ENCODE measurements at regions not wholly inside any gene's neighbourhood (a gene's known extent, or its start where the extent isn't known, plus 50 kb on each side); places are given as distances from the start of the nearest gene placed in this dataset.
"Not testable (repeated sequence)": the region's sequence is repeated elsewhere in the genome, so short reads cannot be mapped to it uniquely, and the experiment has no call there.

DNA sequence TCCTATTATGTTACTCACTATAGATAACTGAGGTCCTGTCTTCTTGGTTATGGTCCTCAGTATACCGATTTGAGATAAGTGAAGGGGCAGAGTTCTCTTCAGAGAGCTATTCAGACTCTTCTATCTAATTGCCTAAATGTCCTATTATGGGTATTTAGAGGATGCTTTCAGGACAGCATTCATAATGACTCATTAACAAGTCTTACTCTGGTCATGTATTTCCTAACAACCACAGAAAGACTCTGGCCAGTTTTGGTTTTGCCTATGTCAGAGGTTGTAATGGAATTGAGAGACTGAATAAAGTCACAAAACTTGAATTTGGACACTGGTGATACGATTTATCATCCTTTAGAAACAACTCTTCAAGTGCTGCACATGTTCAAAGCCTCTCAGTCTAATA, 1233.0 kb downstream of the JRKL start:
- H3K4me3 ChIP-seq (ENCODE audit: low read depth in 1 of 3, low read length in 3 of 3), result no peak overlapping the region
- H3K36me3 ChIP-seq (ENCODE audit: control insufficient read depth in 3 of 3, insufficient read depth in 2 of 3, low read depth in 1 of 3, low read length in 3 of 3), result no peaks in the 10 kb centered on the region
- H3K9me3 ChIP-seq (ENCODE audit: control insufficient read depth in 2 of 2, insufficient read depth in 1 of 2, low read depth in 1 of 2, low read length in 1 of 2), result peaks cover 0 to 2% of the 10 kb centered on the region in 2 donors
- H3K4me1 ChIP-seq (ENCODE audit: control insufficient read depth in 3 of 3, insufficient read depth in 2 of 3, low read depth in 1 of 3, low read length in 2 of 3), result no peaks in the 10 kb centered on the region
- H3K27me3 ChIP-seq (ENCODE audit: control insufficient read depth in 3 of 3, insufficient read depth in 3 of 3, low read length in 3 of 3), result no peaks in the 10 kb centered on the region
- H3K27ac ChIP-seq (ENCODE audit: low read depth in 1 of 3, low read length in 2 of 3), result no peak overlapping the region
- FAIRE-seq, result no peak
- no peak for DNase-seq
- 26 to 68% (median 29%) methylated on average over 2 of the region's 2 CpGs for WGBS, 3 donors

- H3K9me3 ChIP-seq (ENCODE audit: control insufficient read depth in 2 of 2, insufficient read depth in 1 of 2, low read depth in 1 of 2, low read length in 1 of 2); DNase-seq; H3K4me3 ChIP-seq (ENCODE audit: low read depth in 1 of 3, low read length in 3 of 3); FAIRE-seq; H3K27me3 ChIP-seq (ENCODE audit: control insufficient read depth in 3 of 3, insufficient read depth in 3 of 3, low read length in 3 of 3); H3K4me1 ChIP-seq (ENCODE audit: control insufficient read depth in 3 of 3, insufficient read depth in 2 of 3, low read depth in 1 of 3, low read length in 2 of 3); H3K36me3 ChIP-seq (ENCODE audit: control insufficient read depth in 3 of 3, insufficient read depth in 2 of 3, low read depth in 1 of 3, low read length in 3 of 3); H3K27ac ChIP-seq (ENCODE audit: low read depth in 1 of 3, low read length in 2 of 3): not testable (repeated sequence)
- WGBS, 3 donors, result 33 to 67% (median 47%) methylated on average over 4 of the region's 4 CpGs
Measured at GRCh38 chr11:97636741-97637140, 1246.9 kb downstream of the JRKL start.

DNA sequence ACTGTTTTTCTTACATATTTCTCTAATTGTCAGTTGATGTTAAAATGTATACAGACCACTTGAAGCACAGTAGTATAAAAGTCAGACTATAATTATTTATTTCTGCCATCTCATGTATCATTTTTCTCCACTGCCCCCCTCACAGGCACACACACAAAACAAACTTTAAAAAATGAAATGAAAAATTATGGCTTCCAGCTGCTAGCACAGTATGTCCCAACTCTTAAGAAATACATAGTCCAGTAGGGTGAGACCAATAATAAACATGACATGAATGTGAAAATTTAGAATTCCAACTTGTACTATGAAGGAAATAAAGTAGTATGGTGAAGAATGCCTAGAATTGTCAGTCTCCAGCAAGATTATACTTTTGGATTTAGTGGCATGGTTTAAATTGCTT, 1247.9 kb downstream of the JRKL start:
- Histone ChIP-seq H3K27ac (ENCODE audit: low read depth in 1 of 3, low read length in 2 of 3) (no peak overlapping the region), H3K27me3 (ENCODE audit: control insufficient read depth in 3 of 3, insufficient read depth in 3 of 3, low read length in 3 of 3) (no peaks in the 10 kb centered on the region), H3K4me1 (ENCODE audit: control insufficient read depth in 3 of 3, insufficient read depth in 2 of 3, low read depth in 1 of 3, low read length in 2 of 3) (no peaks in the 10 kb centered on the region), H3K4me3 (ENCODE audit: low read depth in 1 of 3, low read length in 3 of 3) (no peak overlapping the region), H3K36me3 (ENCODE audit: control insufficient read depth in 3 of 3, insufficient read depth in 2 of 3, low read depth in 1 of 3, low read length in 3 of 3) (no peaks in the 10 kb centered on the region), H3K9me3 (ENCODE audit: control insufficient read depth in 2 of 2, insufficient read depth in 1 of 2, low read depth in 1 of 2, low read length in 1 of 2) (no peaks in the 10 kb centered on the region)
- no peak for FAIRE-seq
- DNase-seq, result no peak

DNA sequence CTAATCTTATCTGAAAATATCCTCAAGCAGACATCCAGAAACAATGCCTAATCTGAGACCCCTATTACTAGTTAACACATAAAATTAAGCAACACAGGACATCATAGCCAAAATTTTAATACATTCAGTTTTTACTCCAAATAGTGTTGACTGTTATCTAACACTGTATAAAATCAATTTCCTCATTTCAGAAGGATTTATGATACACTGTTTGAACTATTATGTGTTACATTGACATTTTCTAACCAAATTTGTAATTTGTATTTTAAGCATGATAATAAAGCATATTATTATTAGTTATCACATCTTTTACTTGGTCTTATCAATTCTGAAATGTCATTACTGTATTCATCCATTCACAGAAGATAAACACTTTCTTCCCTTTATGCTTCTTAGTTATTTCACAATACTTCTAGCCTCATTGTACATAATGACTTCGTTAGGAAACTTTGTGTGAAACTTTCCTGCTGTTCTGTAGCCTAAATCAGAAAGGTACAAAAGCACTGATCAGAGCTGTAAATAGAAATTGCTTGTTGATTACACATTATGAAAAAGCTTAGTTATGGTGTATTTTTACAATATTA, 1248.9 kb downstream of the JRKL start:
- Histone ChIP-seq H3K4me3 (ENCODE audit: low read depth in 1 of 3, low read length in 3 of 3) (no peak overlapping the region), H3K36me3 (ENCODE audit: control insufficient read depth in 3 of 3, insufficient read depth in 2 of 3, low read depth in 1 of 3, low read length in 3 of 3) (no peaks in the 10 kb centered on the region), H3K27ac (ENCODE audit: low read depth in 1 of 3, low read length in 2 of 3) (no peak overlapping the region), H3K4me1 (ENCODE audit: control insufficient read depth in 3 of 3, insufficient read depth in 2 of 3, low read depth in 1 of 3, low read length in 2 of 3) (no peaks in the 10 kb centered on the region), H3K27me3 (ENCODE audit: control insufficient read depth in 3 of 3, insufficient read depth in 3 of 3, low read length in 3 of 3) (no peaks in the 10 kb centered on the region), H3K9me3 (ENCODE audit: control insufficient read depth in 2 of 2, insufficient read depth in 1 of 2, low read depth in 1 of 2, low read length in 1 of 2) (peaks cover 0 to 3% of the 10 kb centered on the region in 2 donors)
- DNase-seq, result no peak
- WGBS, 3 donors, result 27 to 44% (median 38%) methylated on average over 1 of the region's 1 CpG
- no peak for FAIRE-seq

- Histone ChIP-seq H3K4me3 (ENCODE audit: low read depth in 1 of 3, low read length in 3 of 3) (no peak overlapping the region), H3K9me3 (ENCODE audit: control insufficient read depth in 2 of 2, insufficient read depth in 1 of 2, low read depth in 1 of 2, low read length in 1 of 2) (peaks cover 0 to 3% of the 10 kb centered on the region in 2 donors), H3K27ac (ENCODE audit: low read depth in 1 of 3, low read length in 2 of 3) (no peak overlapping the region), H3K4me1 (ENCODE audit: control insufficient read depth in 3 of 3, insufficient read depth in 2 of 3, low read depth in 1 of 3, low read length in 2 of 3) (no peaks in the 10 kb centered on the region), H3K36me3 (ENCODE audit: control insufficient read depth in 3 of 3, insufficient read depth in 2 of 3, low read depth in 1 of 3, low read length in 3 of 3) (no peaks in the 10 kb centered on the region), H3K27me3 (ENCODE audit: control insufficient read depth in 3 of 3, insufficient read depth in 3 of 3, low read length in 3 of 3) (no peaks in the 10 kb centered on the region)
- DNase-seq (no peak), FAIRE-seq (no peak)
Measured at GRCh38 chr11:97641988-97642387, 1252.2 kb downstream of the JRKL start.

DNA sequence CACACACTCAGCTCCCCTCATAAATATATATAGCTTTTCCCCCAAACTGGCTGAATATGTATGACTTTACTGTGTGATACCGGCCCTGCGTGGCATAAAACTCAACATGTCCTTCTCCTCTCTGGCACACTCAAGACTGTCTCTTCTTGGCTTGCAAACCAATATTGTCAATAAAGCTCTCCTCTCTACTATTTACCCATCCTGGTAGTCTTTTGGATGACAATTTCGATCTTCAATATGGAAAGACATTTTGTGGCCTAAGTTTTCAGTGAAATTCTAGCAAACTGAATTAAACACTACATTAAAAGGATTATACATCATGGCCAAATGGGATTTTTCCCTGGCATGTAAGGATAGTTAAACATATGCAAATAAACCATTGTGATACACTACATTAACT, 1255.9 kb downstream of the JRKL start:
- peaks cover 0 to 3% of the 10 kb centered on the region in 2 donors for H3K9me3 ChIP-seq (ENCODE audit: control insufficient read depth in 2 of 2, insufficient read depth in 1 of 2, low read depth in 1 of 2, low read length in 1 of 2)
- no peak overlapping the region for H3K4me3 ChIP-seq (ENCODE audit: low read depth in 1 of 3, low read length in 3 of 3)
- DNase-seq (no peak), FAIRE-seq (no peak)
- H3K27ac ChIP-seq (ENCODE audit: low read depth in 1 of 3, low read length in 2 of 3), result no peak overlapping the region
- 54 to 85% (median 84%) methylated on average over 3 of the region's 3 CpGs for WGBS, 3 donors
- no peaks in the 10 kb centered on the region for H3K4me1 ChIP-seq (ENCODE audit: control insufficient read depth in 3 of 3, insufficient read depth in 2 of 3, low read depth in 1 of 3, low read length in 2 of 3)
- no peaks in the 10 kb centered on the region for H3K36me3 ChIP-seq (ENCODE audit: control insufficient read depth in 3 of 3, insufficient read depth in 2 of 3, low read depth in 1 of 3, low read length in 3 of 3)
- no peaks in the 10 kb centered on the region for H3K27me3 ChIP-seq (ENCODE audit: control insufficient read depth in 3 of 3, insufficient read depth in 3 of 3, low read length in 3 of 3)

- Histone ChIP-seq H3K9me3 (ENCODE audit: control insufficient read depth in 2 of 2, insufficient read depth in 1 of 2, low read depth in 1 of 2, low read length in 1 of 2) (peaks cover 0 to 12% of the 10 kb centered on the region in 2 donors), H3K27me3 (ENCODE audit: control insufficient read depth in 3 of 3, insufficient read depth in 3 of 3, low read length in 3 of 3) (no peaks in the 10 kb centered on the region), H3K4me1 (ENCODE audit: control insufficient read depth in 3 of 3, insufficient read depth in 2 of 3, low read depth in 1 of 3, low read length in 2 of 3) (no peaks in the 10 kb centered on the region), H3K27ac (ENCODE audit: low read depth in 1 of 3, low read length in 2 of 3) (no peak overlapping the region), H3K36me3 (ENCODE audit: control insufficient read depth in 3 of 3, insufficient read depth in 2 of 3, low read depth in 1 of 3, low read length in 3 of 3) (no peaks in the 10 kb centered on the region), H3K4me3 (ENCODE audit: low read depth in 1 of 3, low read length in 3 of 3) (no peak overlapping the region)
- DNase-seq (no peak), FAIRE-seq (no peak)
- WGBS, 3 donors, result 48 to 64% (median 54%) methylated on average over 2 of the region's 2 CpGs
Measured at GRCh38 chr11:97656356-97656755, 1266.5 kb downstream of the JRKL start.

- no peak for FAIRE-seq
- 90 to 93% (median 91%) methylated on average over 7 of the region's 7 CpGs for WGBS, 3 donors
Measured at GRCh38 chr11:97657852-97658251, 1268.0 kb downstream of the JRKL start.

GRCh38 chr11:97667057-97667456, 1277.2 kb downstream of the JRKL start:
- WGBS, 3 donors, result 92 to 95% (median 93%) methylated on average over 16 to 20 of the region's 20 CpGs
- FAIRE-seq (no peak), DNase-seq (no peak)
- Histone ChIP-seq H3K27me3 (ENCODE audit: control insufficient read depth in 3 of 3, insufficient read depth in 3 of 3, low read length in 3 of 3) (no peaks in the 10 kb centered on the region), H3K36me3 (ENCODE audit: control insufficient read depth in 3 of 3, insufficient read depth in 2 of 3, low read depth in 1 of 3, low read length in 3 of 3) (no peaks in the 10 kb centered on the region), H3K27ac (ENCODE audit: low read depth in 1 of 3, low read length in 2 of 3) (no peak overlapping the region), H3K9me3 (ENCODE audit: control insufficient read depth in 2 of 2, insufficient read depth in 1 of 2, low read depth in 1 of 2, low read length in 1 of 2) (peaks cover 0 to 12% of the 10 kb centered on the region in 2 donors), H3K4me1 (ENCODE audit: control insufficient read depth in 3 of 3, insufficient read depth in 2 of 3, low read depth in 1 of 3, low read length in 2 of 3) (no peaks in the 10 kb centered on the region), H3K4me3 (ENCODE audit: low read depth in 1 of 3, low read length in 3 of 3) (no peak overlapping the region)

More at GRCh38 chr11:97657852-97658251, 1268.0 kb downstream of the JRKL start:
- DNase-seq, result no peak
- H3K27me3 ChIP-seq (ENCODE audit: control insufficient read depth in 3 of 3, insufficient read depth in 3 of 3, low read length in 3 of 3), result no peaks in the 10 kb centered on the region
- H3K9me3 ChIP-seq (ENCODE audit: control insufficient read depth in 2 of 2, insufficient read depth in 1 of 2, low read depth in 1 of 2, low read length in 1 of 2), result no peaks in the 10 kb centered on the region
- H3K27ac ChIP-seq (ENCODE audit: low read depth in 1 of 3, low read length in 2 of 3), result no peak overlapping the region
- no peaks in the 10 kb centered on the region for H3K36me3 ChIP-seq (ENCODE audit: control insufficient read depth in 3 of 3, insufficient read depth in 2 of 3, low read depth in 1 of 3, low read length in 3 of 3)
- no peak overlapping the region for H3K4me3 ChIP-seq (ENCODE audit: low read depth in 1 of 3, low read length in 3 of 3)
- no peaks in the 10 kb centered on the region for H3K4me1 ChIP-seq (ENCODE audit: control insufficient read depth in 3 of 3, insufficient read depth in 2 of 3, low read depth in 1 of 3, low read length in 2 of 3)
